GM21576 (cell line): ENCODE measurements at regions not wholly inside any gene's neighbourhood (a gene's known extent, or its start where the extent isn't known, plus 50 kb on each side); places are given as distances from the start of the nearest gene placed in this dataset.
"Not testable (repeated sequence)": the region's sequence is repeated elsewhere in the genome, so short reads cannot be mapped to it uniquely, and the experiment has no call there.

Source experiments
- ATAC-seq: cut with Tn5 transposase; IDR thresholded peaks from one replicate; pipeline ENCODE4 v1.9.1; 2021; ENCODE audit warnings: mild to moderate bottlenecking, moderate library complexity; ENCODE audit not compliant: unreplicated experiment

- ATAC-seq = no peak
These were observed 607.2 kb downstream of the HTR1B start for GRCh38 chr6:76856065-76856464.

DNA sequence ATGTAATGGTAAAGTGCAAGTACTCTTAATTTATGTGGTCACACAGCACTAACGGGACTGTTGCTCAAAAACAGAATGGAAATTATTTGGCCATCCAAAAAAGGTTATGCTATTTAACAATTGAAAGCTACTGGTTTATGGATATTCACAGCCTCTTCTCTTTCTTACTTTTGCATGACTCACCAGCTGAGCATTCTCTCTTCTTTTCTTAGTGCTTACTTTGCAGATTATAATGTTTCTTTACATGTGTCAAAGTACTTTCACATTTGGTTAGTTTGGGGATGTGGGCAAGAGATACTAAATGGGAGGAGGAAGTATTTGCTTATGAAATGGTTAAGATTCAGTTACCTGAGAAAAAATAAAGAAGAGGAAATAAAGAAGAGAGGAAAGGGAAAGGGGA lies 610.5 kb downstream of the HTR1B start:
- no peak for ATAC-seq

- ATAC-seq = not testable (repeated sequence)
These were observed 613.9 kb downstream of the HTR1B start for GRCh38 chr6:76849274-76849970.

DNA sequence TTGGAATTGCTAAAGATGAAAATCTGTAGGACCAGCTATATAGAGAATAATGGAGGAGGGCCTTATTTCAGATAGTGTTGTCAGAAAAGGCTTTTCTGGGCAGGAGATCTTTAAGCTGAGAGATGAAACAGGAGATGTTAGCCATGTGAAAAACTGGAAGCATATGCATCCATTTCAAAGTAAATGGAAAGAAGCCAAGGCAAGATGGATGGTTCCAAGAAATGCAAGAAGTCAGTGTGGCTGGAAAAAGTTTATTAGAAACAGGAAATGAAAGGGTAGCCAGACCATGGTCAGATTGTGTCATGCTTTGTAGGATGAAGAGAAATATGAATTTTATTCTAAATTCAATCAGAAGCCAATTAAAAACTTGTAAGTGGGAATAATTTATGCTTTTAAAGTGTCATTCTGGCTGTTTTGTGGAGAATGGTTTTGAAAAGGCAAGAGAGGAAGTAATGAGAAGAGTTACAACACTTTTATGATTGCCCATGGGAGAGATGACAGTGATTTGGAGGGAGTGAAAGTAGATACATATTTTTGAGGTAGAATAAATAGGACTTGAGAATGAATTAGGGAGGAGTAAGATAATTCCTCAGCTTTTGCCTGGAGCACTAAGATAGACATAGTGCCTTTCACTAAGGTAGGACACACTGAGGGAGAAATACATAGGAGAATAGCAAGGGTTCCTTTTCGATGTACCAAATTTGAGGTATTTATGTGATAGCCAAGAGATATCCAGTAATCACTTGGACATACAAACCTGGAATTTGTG lies 620.1 kb downstream of the HTR1B start:
- no peak for ATAC-seq

DNA sequence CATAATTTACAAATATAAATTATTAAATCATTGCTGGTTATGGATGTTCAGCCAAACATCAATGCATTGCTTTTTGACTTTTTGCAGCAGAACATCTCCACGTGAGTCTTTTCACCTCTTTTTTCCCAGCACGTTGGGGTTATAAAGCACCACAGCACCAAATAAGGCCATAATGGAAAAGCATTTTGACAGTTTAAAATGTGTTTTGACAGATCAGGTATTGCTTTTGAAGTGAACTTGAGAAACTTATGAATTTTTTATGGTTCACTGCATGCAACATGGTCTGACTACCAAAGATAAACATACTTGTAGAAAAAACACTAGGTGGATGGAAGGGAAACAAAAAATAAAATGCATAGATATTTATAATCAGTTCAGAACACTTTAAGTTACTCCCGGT lies 622.4 kb downstream of the HTR1B start:
- no peak for ATAC-seq

DNA sequence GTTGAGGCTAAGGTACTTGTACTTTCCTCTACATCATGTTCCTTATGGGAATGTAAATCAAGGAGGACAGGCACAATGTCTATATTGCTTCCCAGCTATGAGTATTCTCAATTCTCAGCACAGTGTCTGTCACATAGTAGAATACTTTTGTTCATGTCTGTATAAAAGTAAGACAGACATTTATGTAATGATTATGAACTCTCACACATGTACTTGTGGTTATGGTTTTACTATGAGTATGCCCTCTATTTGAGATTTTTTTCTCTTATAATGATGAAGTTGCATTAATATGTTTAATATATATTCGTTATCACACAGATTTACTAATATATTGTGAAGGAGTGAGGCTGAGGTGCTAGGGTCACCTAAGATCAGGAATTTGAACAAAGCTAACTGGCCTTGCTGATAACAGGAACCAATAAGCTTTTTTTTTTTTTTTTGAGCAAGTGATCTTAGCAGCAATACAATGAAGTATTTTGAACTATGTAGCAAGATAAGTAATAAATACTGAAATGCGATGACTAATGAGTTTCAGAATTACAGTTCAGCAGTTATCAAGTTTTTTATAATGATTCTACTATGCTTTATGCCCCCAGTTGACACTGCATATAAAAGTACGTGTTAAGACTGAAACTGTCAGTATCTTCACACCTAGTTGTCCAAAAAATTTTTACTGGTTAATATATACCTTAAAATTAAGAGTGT lies 623.1 kb downstream of the HTR1B start:
- no peak for ATAC-seq

- ATAC-seq = no peak
These were observed 623.8 kb downstream of the HTR1B start for GRCh38 chr6:76839505-76839904.

GRCh38 chr6:76837564-76837963 lies 625.7 kb downstream of the HTR1B start:
- no peak for ATAC-seq

DNA sequence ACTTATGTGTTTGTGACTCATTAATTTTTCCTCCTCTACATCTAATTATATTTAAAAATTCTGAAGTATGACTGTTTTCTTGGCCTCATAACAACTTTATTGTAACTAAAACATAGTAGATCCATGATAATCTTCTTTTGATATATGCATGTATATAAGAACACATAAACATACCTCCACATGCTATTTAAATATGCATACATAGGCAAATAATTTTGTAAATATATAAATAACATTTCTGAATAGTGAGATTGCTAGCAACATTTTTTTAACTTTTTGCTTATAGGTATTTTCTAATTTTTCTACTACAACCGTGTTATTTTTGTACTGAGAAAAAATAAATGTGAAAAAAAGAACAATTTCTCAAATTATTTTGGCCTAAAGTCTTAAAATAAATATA lies 627.6 kb downstream of the HTR1B start:
- no peak for ATAC-seq

DNA sequence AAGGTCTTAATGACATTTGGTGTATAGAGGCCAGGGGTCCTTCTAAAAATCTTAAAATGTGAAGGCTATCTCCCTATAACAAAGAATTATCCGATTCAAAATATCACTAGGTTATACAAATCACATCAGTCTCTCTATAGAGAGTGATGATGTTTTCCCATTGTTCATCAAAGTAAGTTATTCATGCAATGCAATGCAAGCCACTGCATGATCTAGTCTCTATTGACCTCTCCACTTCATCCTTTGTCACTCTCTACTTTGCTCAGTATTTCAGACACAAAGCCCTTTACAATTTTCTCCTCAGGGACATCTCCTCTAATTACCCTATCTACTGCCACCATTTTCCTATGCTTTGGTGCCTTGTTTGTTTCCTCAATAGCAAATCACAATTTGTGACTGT lies 628.0 kb downstream of the HTR1B start:
- ATAC-seq = no peak

- no peak for ATAC-seq
These were observed 628.9 kb downstream of the HTR1B start for GRCh38 chr6:76834399-76834798.

GRCh38 chr6:76831299-76831698 lies 632.0 kb downstream of the HTR1B start:
- no peak for ATAC-seq

- ATAC-seq = not testable (repeated sequence)
These were observed 639.7 kb downstream of the HTR1B start for GRCh38 chr6:76823578-76823977.

DNA sequence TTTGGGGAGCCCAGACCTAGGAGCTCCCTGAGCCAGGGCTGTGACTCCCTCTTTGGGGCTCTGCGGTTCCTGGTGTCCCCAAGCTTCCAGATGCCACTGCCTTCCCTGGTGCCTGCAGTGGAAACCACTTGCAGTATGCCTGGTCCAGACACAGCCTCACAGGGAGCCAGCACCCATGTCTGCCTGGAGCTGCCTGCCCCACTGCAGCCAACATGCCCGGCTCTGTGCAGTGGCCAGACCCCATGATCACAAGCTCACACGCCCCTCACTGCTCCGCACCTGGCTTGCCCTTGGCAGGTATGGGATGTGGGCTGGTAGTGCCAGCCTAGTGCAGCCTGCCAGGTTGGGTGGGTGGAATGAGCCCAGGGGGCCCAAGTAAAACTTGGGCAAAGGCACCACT lies 644.8 kb downstream of the HTR1B start:
- ATAC-seq = no peak

DNA sequence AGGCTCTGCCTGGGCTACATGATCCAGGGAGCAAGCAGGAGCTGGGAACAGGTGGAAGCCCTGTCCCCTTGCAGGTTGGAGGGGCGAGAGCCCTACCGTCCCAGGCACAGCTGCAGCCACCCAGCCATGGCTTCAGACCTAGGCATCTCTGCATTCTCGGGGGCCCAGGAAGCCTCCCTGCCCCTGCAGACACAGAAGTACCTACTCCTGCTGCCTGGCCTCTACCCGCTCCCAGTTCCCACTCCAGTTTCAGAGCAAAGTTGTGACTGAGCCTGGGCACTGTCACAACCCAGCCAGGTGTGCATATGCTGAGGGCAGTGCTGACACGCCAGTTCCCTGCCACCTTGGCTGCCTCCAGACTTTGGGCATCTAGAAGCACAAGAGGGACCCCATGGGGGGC lies 645.9 kb downstream of the HTR1B start:
- no peak for ATAC-seq

DNA sequence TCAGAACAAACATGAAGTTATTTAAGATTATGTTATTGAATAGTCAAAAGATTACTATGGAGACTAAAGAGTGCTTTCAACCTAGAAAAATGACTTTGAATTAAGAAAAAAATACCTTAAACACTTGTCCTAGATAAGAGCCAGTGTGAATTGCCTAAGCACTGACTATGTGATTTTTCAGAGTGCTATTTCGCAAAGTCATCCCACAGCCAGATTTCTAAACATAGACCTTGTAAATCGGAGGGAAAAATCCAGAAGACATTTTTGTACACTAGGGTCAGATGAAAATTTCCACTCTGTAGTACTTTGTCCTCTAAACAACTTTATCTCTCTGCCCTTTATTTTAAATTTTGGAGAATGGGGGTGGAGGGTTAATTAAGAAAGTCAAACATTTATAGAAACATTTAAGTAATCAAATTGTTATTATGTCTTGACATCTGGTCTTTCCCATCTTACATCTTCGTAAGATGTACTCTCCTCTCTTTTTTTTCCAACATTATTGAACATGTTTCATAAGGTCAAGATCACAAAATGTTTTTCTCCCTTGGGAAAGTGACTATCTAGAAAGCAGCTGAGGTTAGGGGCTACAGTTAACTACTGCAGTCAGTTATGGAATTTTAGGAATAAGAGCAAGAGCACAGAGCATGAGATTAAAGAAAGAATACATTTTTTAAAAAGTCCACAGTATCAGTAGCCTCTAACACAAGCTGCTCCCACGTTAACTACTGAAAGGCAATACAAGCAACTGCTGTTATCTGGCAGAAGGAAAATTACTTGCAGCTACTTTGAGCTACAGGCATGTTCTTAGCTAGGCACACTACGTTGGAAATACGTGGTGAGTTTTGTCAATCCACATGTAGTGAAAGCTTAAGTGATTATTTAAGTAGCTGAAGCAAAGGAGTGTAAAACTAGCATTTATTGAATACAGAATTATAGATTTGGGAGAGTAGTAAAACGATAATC lies 648.5 kb downstream of the HTR1B start:
- no peak for ATAC-seq

- ATAC-seq = no peak
These were observed 653.0 kb downstream of the HTR1B start for GRCh38 chr6:76810286-76810685.

DNA sequence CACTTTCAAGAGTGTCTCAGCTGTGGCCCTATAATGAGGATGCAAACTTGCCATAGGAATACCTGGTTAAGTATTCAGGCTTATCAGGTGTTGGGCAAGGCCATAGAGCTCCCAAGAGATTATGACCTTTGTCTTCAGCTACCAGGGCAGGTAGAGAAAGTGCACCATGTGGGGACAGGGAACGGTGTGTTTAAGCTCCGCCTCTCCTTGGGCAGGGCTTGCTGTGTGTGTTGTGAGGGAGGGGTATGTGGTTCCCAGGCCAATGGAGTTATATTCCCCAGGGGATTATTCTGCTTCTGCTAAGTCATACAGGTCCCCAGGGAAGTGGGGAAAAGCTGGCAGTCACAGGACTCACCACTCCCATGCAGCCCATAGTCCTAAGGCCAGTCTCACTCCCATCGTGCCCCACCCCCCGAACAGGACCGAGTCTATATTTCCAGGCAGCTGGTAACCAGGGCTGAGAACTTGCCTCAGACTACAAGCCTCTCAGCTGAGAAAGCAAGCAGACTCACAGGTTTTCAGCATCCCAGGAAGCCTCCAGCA lies 660.2 kb downstream of the HTR1B start:
- ATAC-seq = no peak

GRCh38 chr6:76792394-76792793 lies 670.9 kb downstream of the HTR1B start:
- no peak for ATAC-seq

GRCh38 chr6:76790881-76791280 lies 672.4 kb downstream of the HTR1B start:
- ATAC-seq = no peak
